ENCODE measurements at regions not wholly inside any gene's neighbourhood (a gene's known extent, or its start where the extent isn't known, plus 50 kb on each side); places are given as distances from the start of the nearest gene placed in this dataset.

GRCh38 chr1:22344329-22344630, 107.4 kb upstream of the ZBTB40 start:
- Mint-ChIP-seq H3K27me3 (ENCODE audit: low read depth) (peaks cover 54% of the 10 kb centered on the region), H3K9me3 (no peaks in the 10 kb centered on the region), H3K27ac (no peak overlapping the region), H3K4me1 (ENCODE audit: low read depth) (no peaks in the 10 kb centered on the region), H3K36me3 (ENCODE audit: low read depth) (no peaks in the 10 kb centered on the region), H3K4me3 (no peak overlapping the region)
- DNase-seq (ENCODE audit: low spot score), result no peak

GRCh38 chr1:22344851-22345560, 106.6 kb upstream of the ZBTB40 start:
- DNase-seq (ENCODE audit: low spot score), result no peak
- no peak overlapping the region for H3K4me3 Mint-ChIP-seq
- no peaks in the 10 kb centered on the region for H3K36me3 Mint-ChIP-seq (ENCODE audit: low read depth)
- H3K9me3 Mint-ChIP-seq, result no peaks in the 10 kb centered on the region
- H3K4me1 Mint-ChIP-seq (ENCODE audit: low read depth), result no peaks in the 10 kb centered on the region
- no peak overlapping the region for H3K27ac Mint-ChIP-seq
- peaks cover 61% of the 10 kb centered on the region for H3K27me3 Mint-ChIP-seq (ENCODE audit: low read depth)

GRCh38 chr1:22347854-22348760, 103.5 kb upstream of the ZBTB40 start:
- H3K27ac Mint-ChIP-seq, result no peak overlapping the region
- no peak for DNase-seq (ENCODE audit: low spot score)
- no peaks in the 10 kb centered on the region for H3K4me1 Mint-ChIP-seq (ENCODE audit: low read depth)
- no peaks in the 10 kb centered on the region for H3K36me3 Mint-ChIP-seq (ENCODE audit: low read depth)
- H3K4me3 Mint-ChIP-seq, result no peak overlapping the region
- H3K9me3 Mint-ChIP-seq, result no peaks in the 10 kb centered on the region
- H3K27me3 Mint-ChIP-seq (ENCODE audit: low read depth), result peaks cover 68% of the 10 kb centered on the region

- peaks cover 57% of the 10 kb centered on the region for H3K27me3 Mint-ChIP-seq (ENCODE audit: low read depth)
- H3K4me1 Mint-ChIP-seq (ENCODE audit: low read depth), result no peaks in the 10 kb centered on the region
- no peaks in the 10 kb centered on the region for H3K36me3 Mint-ChIP-seq (ENCODE audit: low read depth)
- no peak overlapping the region for H3K4me3 Mint-ChIP-seq
- no peaks in the 10 kb centered on the region for H3K9me3 Mint-ChIP-seq
- no peak overlapping the region for H3K27ac Mint-ChIP-seq
- no peak for DNase-seq (ENCODE audit: low spot score)
Observed at GRCh38 chr1:22349362-22350043, 102.1 kb upstream of the ZBTB40 start.

GRCh38 chr1:22350171-22350923, 101.3 kb upstream of the ZBTB40 start:
- no peak for DNase-seq (ENCODE audit: low spot score)
- Mint-ChIP-seq H3K27me3 (ENCODE audit: low read depth) (peaks cover 57% of the 10 kb centered on the region), H3K4me1 (ENCODE audit: low read depth) (no peaks in the 10 kb centered on the region), H3K9me3 (no peaks in the 10 kb centered on the region), H3K4me3 (no peak overlapping the region), H3K27ac (no peak overlapping the region), H3K36me3 (ENCODE audit: low read depth) (no peaks in the 10 kb centered on the region)

- H3K4me1 Mint-ChIP-seq (ENCODE audit: low read depth), result no peaks in the 10 kb centered on the region
- H3K27ac Mint-ChIP-seq, result no peak overlapping the region
- H3K9me3 Mint-ChIP-seq, result no peaks in the 10 kb centered on the region
- H3K4me3 Mint-ChIP-seq, result no peak overlapping the region
- no peaks in the 10 kb centered on the region for H3K36me3 Mint-ChIP-seq (ENCODE audit: low read depth)
- peaks cover 60% of the 10 kb centered on the region for H3K27me3 Mint-ChIP-seq (ENCODE audit: low read depth)
- no peak for DNase-seq (ENCODE audit: low spot score)
Observed at GRCh38 chr1:22350924-22351767, 100.5 kb upstream of the ZBTB40 start.

GRCh38 chr1:22351768-22352080, 99.9 kb upstream of the ZBTB40 start:
- Mint-ChIP-seq H3K27ac (no peak overlapping the region), H3K4me1 (ENCODE audit: low read depth) (no peaks in the 10 kb centered on the region), H3K27me3 (ENCODE audit: low read depth) (peaks cover 55% of the 10 kb centered on the region), H3K4me3 (no peak overlapping the region), H3K36me3 (ENCODE audit: low read depth) (no peaks in the 10 kb centered on the region), H3K9me3 (no peaks in the 10 kb centered on the region)
- no peak for DNase-seq (ENCODE audit: low spot score)

GRCh38 chr1:22352355-22352754, 99.3 kb upstream of the ZBTB40 start:
- H3K27ac Mint-ChIP-seq, result no peak overlapping the region
- no peaks in the 10 kb centered on the region for H3K36me3 Mint-ChIP-seq (ENCODE audit: low read depth)
- no peak for DNase-seq (ENCODE audit: low spot score)
- H3K27me3 Mint-ChIP-seq (ENCODE audit: low read depth), result peaks cover 54% of the 10 kb centered on the region
- no peaks in the 10 kb centered on the region for H3K9me3 Mint-ChIP-seq
- no peaks in the 10 kb centered on the region for H3K4me1 Mint-ChIP-seq (ENCODE audit: low read depth)
- H3K4me3 Mint-ChIP-seq, result no peak overlapping the region

GRCh38 chr1:22352896-22353295, 98.8 kb upstream of the ZBTB40 start:
- H3K36me3 Mint-ChIP-seq (ENCODE audit: low read depth), result no peaks in the 10 kb centered on the region
- no peaks in the 10 kb centered on the region for H3K4me1 Mint-ChIP-seq (ENCODE audit: low read depth)
- H3K27ac Mint-ChIP-seq, result no peak overlapping the region
- no peak for DNase-seq (ENCODE audit: low spot score)
- no peaks in the 10 kb centered on the region for H3K9me3 Mint-ChIP-seq
- peaks cover 49% of the 10 kb centered on the region for H3K27me3 Mint-ChIP-seq (ENCODE audit: low read depth)
- H3K4me3 Mint-ChIP-seq, result no peak overlapping the region

- Mint-ChIP-seq H3K36me3 (ENCODE audit: low read depth) (no peaks in the 10 kb centered on the region), H3K27ac (no peak overlapping the region), H3K27me3 (ENCODE audit: low read depth) (peaks cover 10% of the 10 kb centered on the region), H3K9me3 (no peaks in the 10 kb centered on the region), H3K4me3 (no peak overlapping the region), H3K4me1 (ENCODE audit: low read depth) (no peaks in the 10 kb centered on the region)
- no peak for DNase-seq (ENCODE audit: low spot score)
Observed at GRCh38 chr1:22359427-22359826, 92.2 kb upstream of the ZBTB40 start.

GRCh38 chr1:22362626-22363402, 88.8 kb upstream of the ZBTB40 start:
- DNase-seq (ENCODE audit: low spot score), result no peak
- Mint-ChIP-seq H3K36me3 (ENCODE audit: low read depth) (no peaks in the 10 kb centered on the region), H3K27me3 (ENCODE audit: low read depth) (peaks cover 7% of the 10 kb centered on the region), H3K4me1 (ENCODE audit: low read depth) (no peaks in the 10 kb centered on the region), H3K9me3 (no peaks in the 10 kb centered on the region), H3K27ac (no peak overlapping the region), H3K4me3 (no peak overlapping the region)

- no peaks in the 10 kb centered on the region for H3K4me1 Mint-ChIP-seq (ENCODE audit: low read depth)
- no peaks in the 10 kb centered on the region for H3K36me3 Mint-ChIP-seq (ENCODE audit: low read depth)
- H3K4me3 Mint-ChIP-seq, result no peak overlapping the region
- no peak overlapping the region for H3K27ac Mint-ChIP-seq
- peaks cover 11% of the 10 kb centered on the region for H3K27me3 Mint-ChIP-seq (ENCODE audit: low read depth)
- DNase-seq (ENCODE audit: low spot score), result no peak
- H3K9me3 Mint-ChIP-seq, result no peaks in the 10 kb centered on the region
Observed at GRCh38 chr1:22363403-22364325, 88.0 kb upstream of the ZBTB40 start.
